SK-N-SH (cell line): ENCODE measurements at regions not wholly inside any gene's neighbourhood (a gene's known extent, or its start where the extent isn't known, plus 50 kb on each side); places are given as distances from the start of the nearest gene placed in this dataset.

Source experiments
- CTCF ChIA-PET: fragments of 300-600, 350-600 bp; formaldehyde crosslinking; extraction: SDS; loops from one replicate; lab custom pipeline; 2021; lab: Yijun Ruan, JAX
- POLR2A ChIA-PET: fragments of 350-600 bp; sonication (Branson Sonifier 250); formaldehyde crosslinking; extraction: SDS; loops from one replicate; lab custom pipeline; 2020; ENCODE audit warnings: antibody characterized with exemption, inconsistent platforms; lab: Yijun Ruan, JAX
- DNase-seq: peaks from one replicate; pipeline ENCODE4 v3.0.0; 2012
- H2AFZ ChIP-seq: fragments of 200-600 bp; sonication (generic); 2 replicates; pipeline ENCODE4 v1.8.1; 2016; ENCODE audit warnings: antibody characterized with exemption, mild to moderate bottlenecking, low read depth
- H3F3A ChIP-seq: fragments of 200-600 bp; sonication (generic); replicated peaks from 2 replicates; pipeline ENCODE3; 2016; ENCODE audit warnings: antibody characterized with exemption, mild to moderate bottlenecking; ENCODE audit not compliant: insufficient read depth
- H3K27ac ChIP-seq, 2 experiments: fragments of 200-500 bp in 1 of 2; fragments of 200-600 bp in 1 of 2; sonication (Bioruptor generic) in 1 of 2; sonication (generic), shearing (Covaris generic) in 1 of 2; 2 replicates each; pipeline versions ENCODE4 v1.5.1 to v1.6.1; 2014 to 2016; ENCODE audit warnings: low read depth in 2 of 2, inconsistent platforms in 1 of 2, low read length in 1 of 2, mild to moderate bottlenecking in 1 of 2, mixed read lengths in 1 of 2
- H3K27me3 ChIP-seq: fragments of 200-600 bp; sonication (generic), shearing (Covaris generic); 2 replicates; pipeline ENCODE4 v1.6.1; 2016; ENCODE audit warnings: mixed run types; ENCODE audit not compliant: insufficient read depth
- H3K36me3 ChIP-seq, 2 experiments: fragments of 200-500 bp in 1 of 2; fragments of 200-600 bp in 1 of 2; sonication (Bioruptor generic) in 1 of 2; sonication (generic) in 1 of 2; replicated peaks in 1 of 2; 2 replicates each; pipeline versions ENCODE3 to v1.5.1; 2014 to 2016; ENCODE audit warnings: low read length in 1 of 2, mild to moderate bottlenecking in 1 of 2; ENCODE audit not compliant: insufficient read depth in 2 of 2, control insufficient read depth in 1 of 2
- H3K4me1 ChIP-seq, 2 experiments: fragments of 200-500 bp in 1 of 2; fragments of 200-600 bp in 1 of 2; sonication (Bioruptor generic) in 1 of 2; sonication (generic), shearing (Covaris generic) in 1 of 2; 2 replicates each; pipeline versions ENCODE4 v1.5.1 to v1.6.1; 2014 to 2016; ENCODE audit warnings: low read depth in 1 of 2, low read length in 1 of 2, mixed run types in 1 of 2; ENCODE audit not compliant: insufficient read depth in 2 of 2, control insufficient read depth in 1 of 2
- H3K4me2 ChIP-seq: fragments of 200-600 bp; sonication (generic), shearing (Covaris generic); 2 replicates; pipeline ENCODE4 v1.6.1; 2017; ENCODE audit warnings: mixed run types
- H3K4me3 ChIP-seq, 2 experiments: fragments of 200-500 bp in 1 of 2; fragments of 200-600 bp in 1 of 2; sonication (Bioruptor generic) in 1 of 2; sonication (generic), shearing (Covaris generic) in 1 of 2; 2 replicates each; pipeline versions ENCODE4 v1.5.1 to v1.8.1; 2014 to 2016; ENCODE audit warnings: low read depth in 2 of 2, inconsistent platforms in 1 of 2, low read length in 1 of 2, mild to moderate bottlenecking in 1 of 2, mixed read lengths in 1 of 2, moderate library complexity in 1 of 2
- H3K79me2 ChIP-seq: fragments of 200-600 bp; sonication (generic); 2 replicates; pipeline ENCODE4 v1.8.1; 2017; ENCODE audit warnings: mild to moderate bottlenecking; ENCODE audit not compliant: insufficient read depth
- H3K9ac ChIP-seq: fragments of 200-600 bp; sonication (generic); 2 replicates; pipeline ENCODE4 v1.6.1; 2017; ENCODE audit warnings: mixed run types
- H3K9me2 ChIP-seq: fragments of 200-600 bp; sonication (generic); 2 replicates; pipeline ENCODE4 v1.6.1; 2017; ENCODE audit warnings: mixed run types
- H3K9me3 ChIP-seq: fragments of 200-600 bp; sonication (generic); 2 replicates; pipeline ENCODE4 v1.6.1; 2017; ENCODE audit warnings: mixed run types, mild to moderate bottlenecking, moderate library complexity
- H4K20me1 ChIP-seq: fragments of 200-600 bp; sonication (generic); 2 replicates; pipeline ENCODE4 v1.6.1; 2017; ENCODE audit warnings: mild to moderate bottlenecking, mixed run types; ENCODE audit not compliant: insufficient read depth
- CHD2 ChIP-seq: fragments of 150-350 bp; IDR thresholded peaks from 2 replicates; pipeline ENCODE4 v1.6.1; 2018; ENCODE audit warnings: low read length; ENCODE audit not compliant: partially characterized antibody
- CTCF ChIP-seq: fragments of 200-600 bp; sonication (generic); IDR thresholded peaks from 2 replicates; pipeline ENCODE4 v1.6.1; 2017; ENCODE audit warnings: antibody characterized with exemption, mild to moderate bottlenecking, moderate library complexity
- EZH2phosphoT487 ChIP-seq: fragments of 200-600 bp; sonication (generic); IDR thresholded peaks from 2 replicates; pipeline ENCODE4 v1.6.1; 2017; ENCODE audit warnings: low read depth, mixed run types, mild to moderate bottlenecking, antibody characterized with exemption, moderate library complexity, borderline replicate concordance
- FOXM1 ChIP-seq: IDR thresholded peaks from 2 replicates; pipeline ENCODE4 v1.4.0; 2012; ENCODE audit warnings: low read depth, mild to moderate bottlenecking
- GABPA ChIP-seq: IDR thresholded peaks from 2 replicates; pipeline ENCODE4 v1.4.0; 2012; ENCODE audit warnings: low read depth, mild to moderate bottlenecking
- GATA2 ChIP-seq: sonication (generic); formaldehyde crosslinking; IDR thresholded peaks from 2 replicates; pipeline ENCODE4 v1.5.0; 2020; ENCODE audit warnings: mild to moderate bottlenecking, missing genetic modification reagents
- IRF3 ChIP-seq: fragments of 150-350 bp; IDR thresholded peaks from 2 replicates; pipeline ENCODE4 v1.6.1; 2016; ENCODE audit warnings: mild to moderate bottlenecking, low read depth, low read length
- JUND ChIP-seq: IDR thresholded peaks from 2 replicates; pipeline ENCODE4 v1.4.0; 2012
- MAX ChIP-seq: IDR thresholded peaks from 2 replicates; pipeline ENCODE4 v1.4.0; 2012; ENCODE audit warnings: low read depth
- MXI1 ChIP-seq: IDR thresholded peaks from 2 replicates; pipeline ENCODE4 v1.6.1; 2012; ENCODE audit warnings: mild to moderate bottlenecking, low read depth, low read length, improper control_type of control experiment
- NRF1 ChIP-seq: IDR thresholded peaks from 2 replicates; pipeline ENCODE4 v1.6.1; 2012; ENCODE audit warnings: low read depth, mild to moderate bottlenecking, low read length
- PBX3 ChIP-seq: IDR thresholded peaks from 2 replicates; pipeline ENCODE4; 2012
- POLR2AphosphoS5 ChIP-seq: IDR thresholded peaks from 2 replicates; pipeline ENCODE4 v1.6.1; 2012; ENCODE audit warnings: low read depth, low read length
- RAD21 ChIP-seq: IDR thresholded peaks from 2 replicates; pipeline ENCODE4 v1.6.1; 2012; ENCODE audit warnings: mild to moderate bottlenecking, low read length
- RFX5 ChIP-seq: IDR thresholded peaks from 2 replicates; pipeline ENCODE4 v1.6.1; 2012; ENCODE audit warnings: mild to moderate bottlenecking, improper control_type of control experiment, low read length
- RXRA ChIP-seq: IDR thresholded peaks from 2 replicates; pipeline ENCODE4 v1.4.0; 2012; ENCODE audit warnings: low read depth, mild to moderate bottlenecking, borderline replicate concordance
- TAF1 ChIP-seq: IDR thresholded peaks from 2 replicates; pipeline ENCODE4 v1.6.1; 2012; ENCODE audit warnings: low read depth, mild to moderate bottlenecking, low read length, moderate library complexity, borderline replicate concordance
- USF2 ChIP-seq: fragments of 150-350 bp; IDR thresholded peaks from 2 replicates; pipeline ENCODE4 v1.6.1; 2017; ENCODE audit warnings: antibody characterized with exemption, low read length, low read depth, borderline replicate concordance
- YY1 ChIP-seq: IDR thresholded peaks from 2 replicates; pipeline ENCODE4 v1.4.0; 2012; ENCODE audit warnings: low read depth, mild to moderate bottlenecking
- WGBS: methylation state at CpG from one replicate; pipeline ENCODE4 v1.1.6; 2017; ENCODE audit warnings: low lambda C conversion rate; 5-methylcytosine and 5-hydroxymethylcytosine counted together

GRCh38 chr5:167577616-167578015 lies 713.8 kb upstream of the WWC1 start:
- Histone ChIP-seq H3K4me3 (no peak overlapping the region), H3K9me3 (no peaks in the 10 kb centered on the region), H3K4me1 (no peaks in the 10 kb centered on the region; a peak in 3 of 4 replicates), H2AFZ (no peak overlapping the region), H3K36me3 (no peaks in the 10 kb centered on the region), H3K9ac (no peak overlapping the region), H3K4me2 (no peak overlapping the region), H3K27me3 (peaks cover 22% of the 10 kb centered on the region; the same call in 1 of the 2 replicates), H3F3A (no peaks in the 10 kb centered on the region), H3K9me2 (no peaks in the 10 kb centered on the region), H3K27ac (no peak overlapping the region), H4K20me1 (no peaks in the 10 kb centered on the region), H3K79me2 (no peaks in the 10 kb centered on the region)
- WGBS = 72% methylated on average over 8 of the region's 8 CpGs
- no peak for DNase-seq
- POLR2A ChIA-PET = no interaction called here
- CTCF ChIA-PET = interaction anchor here (0.9 to 2.1 kb wide), 3 partner anchors 10 to 470 kb away, joined by 4 to 6 read pairs (median 5); no protein-coding TSS in a partner anchor
- no peak for TF ChIP-seq EZH2phosphoT487
- no peak for TF ChIP-seq RXRA
- TF ChIP-seq GATA2 (CRISPR knock-in tag) = no peak
- TF ChIP-seq IRF3 = no peak
- TF ChIP-seq RFX5 = no peak
- TF ChIP-seq CTCF = no peak
- TF ChIP-seq NRF1 = no peak
- no peak for TF ChIP-seq YY1
- no peak for TF ChIP-seq MAX
- TF ChIP-seq RAD21 = no peak
- no peak for TF ChIP-seq CHD2
- TF ChIP-seq PBX3 = no peak
- TF ChIP-seq POLR2AphosphoS5 = no peak
- no peak for TF ChIP-seq USF2
- no peak for TF ChIP-seq GABPA
- TF ChIP-seq JUND = no peak
- no peak for TF ChIP-seq FOXM1
- TF ChIP-seq MXI1 = no peak
- TF ChIP-seq TAF1 = no peak
